ENCODE measurements at regions not wholly inside any gene's neighbourhood (a gene's known extent, or its start where the extent isn't known, plus 50 kb on each side); places are given as distances from the start of the nearest gene placed in this dataset.

DNA sequence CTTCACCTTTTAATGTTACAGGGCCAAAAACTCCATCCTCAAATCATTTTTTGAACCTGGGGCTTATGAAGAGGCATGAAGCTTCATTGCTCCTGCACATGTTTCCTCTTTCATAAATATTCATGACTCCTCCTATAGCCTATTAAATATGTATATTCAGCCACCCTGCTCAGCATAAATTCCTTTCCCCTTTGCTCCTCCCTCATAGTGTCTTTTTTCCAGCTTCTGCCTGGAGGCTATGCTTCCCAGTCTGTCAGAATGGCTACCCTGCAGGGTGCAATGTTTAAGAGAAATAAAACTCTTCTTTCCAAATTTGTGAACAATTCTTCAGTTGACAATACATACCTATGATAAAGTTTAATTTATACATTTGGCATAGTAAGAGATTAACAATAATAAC, 1082.9 kb upstream of the CDH18 start:
- TF ChIP-seq, protein P1, sequence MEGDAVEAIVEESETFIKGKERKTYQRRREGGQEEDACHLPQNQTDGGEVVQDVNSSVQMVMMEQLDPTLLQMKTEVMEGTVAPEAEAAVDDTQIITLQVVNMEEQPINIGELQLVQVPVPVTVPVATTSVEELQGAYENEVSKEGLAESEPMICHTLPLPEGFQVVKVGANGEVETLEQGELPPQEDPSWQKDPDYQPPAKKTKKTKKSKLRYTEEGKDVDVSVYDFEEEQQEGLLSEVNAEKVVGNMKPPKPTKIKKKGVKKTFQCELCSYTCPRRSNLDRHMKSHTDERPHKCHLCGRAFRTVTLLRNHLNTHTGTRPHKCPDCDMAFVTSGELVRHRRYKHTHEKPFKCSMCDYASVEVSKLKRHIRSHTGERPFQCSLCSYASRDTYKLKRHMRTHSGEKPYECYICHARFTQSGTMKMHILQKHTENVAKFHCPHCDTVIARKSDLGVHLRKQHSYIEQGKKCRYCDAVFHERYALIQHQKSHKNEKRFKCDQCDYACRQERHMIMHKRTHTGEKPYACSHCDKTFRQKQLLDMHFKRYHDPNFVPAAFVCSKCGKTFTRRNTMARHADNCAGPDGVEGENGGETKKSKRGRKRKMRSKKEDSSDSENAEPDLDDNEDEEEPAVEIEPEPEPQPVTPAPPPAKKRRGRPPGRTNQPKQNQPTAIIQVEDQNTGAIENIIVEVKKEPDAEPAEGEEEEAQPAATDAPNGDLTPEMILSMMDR (IDR thresholded peaks at IDR 0.05; ENCODE audit: insufficient read depth, low read length), result no peak
- TF ChIP-seq, protein P2, sequence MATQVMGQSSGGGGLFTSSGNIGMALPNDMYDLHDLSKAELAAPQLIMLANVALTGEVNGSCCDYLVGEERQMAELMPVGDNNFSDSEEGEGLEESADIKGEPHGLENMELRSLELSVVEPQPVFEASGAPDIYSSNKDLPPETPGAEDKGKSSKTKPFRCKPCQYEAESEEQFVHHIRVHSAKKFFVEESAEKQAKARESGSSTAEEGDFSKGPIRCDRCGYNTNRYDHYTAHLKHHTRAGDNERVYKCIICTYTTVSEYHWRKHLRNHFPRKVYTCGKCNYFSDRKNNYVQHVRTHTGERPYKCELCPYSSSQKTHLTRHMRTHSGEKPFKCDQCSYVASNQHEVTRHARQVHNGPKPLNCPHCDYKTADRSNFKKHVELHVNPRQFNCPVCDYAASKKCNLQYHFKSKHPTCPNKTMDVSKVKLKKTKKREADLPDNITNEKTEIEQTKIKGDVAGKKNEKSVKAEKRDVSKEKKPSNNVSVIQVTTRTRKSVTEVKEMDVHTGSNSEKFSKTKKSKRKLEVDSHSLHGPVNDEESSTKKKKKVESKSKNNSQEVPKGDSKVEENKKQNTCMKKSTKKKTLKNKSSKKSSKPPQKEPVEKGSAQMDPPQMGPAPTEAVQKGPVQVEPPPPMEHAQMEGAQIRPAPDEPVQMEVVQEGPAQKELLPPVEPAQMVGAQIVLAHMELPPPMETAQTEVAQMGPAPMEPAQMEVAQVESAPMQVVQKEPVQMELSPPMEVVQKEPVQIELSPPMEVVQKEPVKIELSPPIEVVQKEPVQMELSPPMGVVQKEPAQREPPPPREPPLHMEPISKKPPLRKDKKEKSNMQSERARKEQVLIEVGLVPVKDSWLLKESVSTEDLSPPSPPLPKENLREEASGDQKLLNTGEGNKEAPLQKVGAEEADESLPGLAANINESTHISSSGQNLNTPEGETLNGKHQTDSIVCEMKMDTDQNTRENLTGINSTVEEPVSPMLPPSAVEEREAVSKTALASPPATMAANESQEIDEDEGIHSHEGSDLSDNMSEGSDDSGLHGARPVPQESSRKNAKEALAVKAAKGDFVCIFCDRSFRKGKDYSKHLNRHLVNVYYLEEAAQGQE (IDR thresholded peaks at IDR 0.05; ENCODE audit: insufficient replicate concordance, low read depth), result no peak
- TF ChIP-seq POLR2AphosphoS5 (IDR thresholded peaks at IDR 0.05; ENCODE audit: low read depth), result no peak
